HCT116 (cell line): ENCODE measurements at regions not wholly inside any gene's neighbourhood (a gene's known extent, or its start where the extent isn't known, plus 50 kb on each side); places are given as distances from the start of the nearest gene placed in this dataset.

Experiments
- ATAC-seq: fragments of 200-7000 bp; cut with Tn5 transposase; 2 replicates; pipeline ENCODE4 v1.9.1; 2020; ENCODE audit warnings: mild to moderate bottlenecking, moderate library complexity
- BruUV-seq: library from RNA; stranded (reverse); fragments of 400-500 nt; replicated peaks from 2 replicates; lab custom pipeline; 2021; lab: Mats Ljungman, UMichigan
- CTCF ChIA-PET: fragments of 300-600 bp; sonication (Branson Sonifier 250); formaldehyde crosslinking; loops from one replicate; lab custom pipeline; 2021; ENCODE audit warnings: antibody characterized with exemption; lab: Charles Lee
- POLR2A ChIA-PET: fragments of 300-600, 350-600 bp; sonication (Branson Sonifier 250); formaldehyde crosslinking; loops from one replicate; lab custom pipeline; 2021; ENCODE audit warnings: antibody characterized with exemption; lab: Charles Lee
- RAD21 ChIA-PET, 2 experiments: fragments of 300-600 bp; sonication (Branson Sonifier 250); formaldehyde crosslinking; loops; one replicate each; lab custom pipeline; 2023; ENCODE audit warnings: low total read pairs in 2 of 2; ENCODE audit not compliant: uncharacterized antibody in 2 of 2, unreplicated experiment in 2 of 2, low non-redundant PET in 1 of 2; lab: Charles Lee
- DNase-seq: peaks from one replicate; pipeline ENCODE4 v3.0.0-alpha.2; 2010; ENCODE audit warnings: low read depth, low spot score
- H2AFZ ChIP-seq: fragments of 200-600 bp; shearing (Covaris generic), sonication (generic); 2 replicates; pipeline ENCODE4 v1.6.1; 2017; ENCODE audit warnings: low read depth, mixed run types, mixed read lengths, antibody characterized with exemption, low read length; ENCODE audit not compliant: poor library complexity, severe bottlenecking
- H3K27ac ChIP-seq: 2 replicates; pipeline ENCODE4 v1.5.1; 2012; ENCODE audit warnings: low read depth, low read length
- H3K27me3 ChIP-seq: fragments of 200-600 bp; sonication (generic); 2 replicates; pipeline ENCODE4 v1.6.1; 2016; ENCODE audit warnings: mixed run types, low read length, mixed read lengths; ENCODE audit not compliant: insufficient read depth
- H3K36me3 ChIP-seq, 2 experiments: fragments of 200-500 bp in 1 of 2; fragments of 200-600 bp in 1 of 2; sonication (Bioruptor generic) in 1 of 2; sonication (generic) in 1 of 2; 2 replicates each; pipeline versions ENCODE4 v1.5.1 to v1.6.1; 2014 to 2016; ENCODE audit warnings: low read length in 2 of 2, inconsistent platforms in 1 of 2, mixed read lengths in 1 of 2, mixed run types in 1 of 2; ENCODE audit not compliant: insufficient read depth in 2 of 2, control insufficient read depth in 1 of 2
- H3K4me1 ChIP-seq, 2 experiments: fragments of 200-600 bp in 1 of 2; sonication (generic) in 1 of 2; 2 replicates each; pipeline versions ENCODE4 v1.5.1 to v1.6.1; 2012 to 2017; ENCODE audit warnings: low read length in 2 of 2, inconsistent platforms in 1 of 2, mild to moderate bottlenecking in 1 of 2, mixed read lengths in 1 of 2, mixed run types in 1 of 2, moderate library complexity in 1 of 2; ENCODE audit not compliant: insufficient read depth in 2 of 2, control insufficient read depth in 1 of 2
- H3K4me2 ChIP-seq: fragments of 200-600 bp; sonication (generic); 2 replicates; pipeline ENCODE4 v1.6.1; 2017; ENCODE audit warnings: mixed run types, low read length, mixed read lengths
- H3K4me3 ChIP-seq, 2 experiments: fragments of 200-600 bp in 1 of 2; sonication (generic) in 1 of 2; replicated peaks in 1 of 2; 2 replicates each; pipeline ENCODE4 v1.5.1; 2011 to 2016; ENCODE audit warnings: low read length in 2 of 2, control low read depth in 1 of 2, low read depth in 1 of 2, mild to moderate bottlenecking in 1 of 2, mixed read lengths in 1 of 2, mixed run types in 1 of 2
- H3K79me2 ChIP-seq: fragments of 200-600 bp; sonication (generic); 2 replicates; pipeline ENCODE4 v1.6.1; 2017; ENCODE audit warnings: mild to moderate bottlenecking, mixed run types, low read length, moderate library complexity, mixed read lengths; ENCODE audit not compliant: insufficient read depth
- H3K9ac ChIP-seq: fragments of 200-600 bp; sonication (generic); 2 replicates; pipeline ENCODE4 v1.6.1; 2016; ENCODE audit warnings: low read length, mixed read lengths
- H3K9me2 ChIP-seq: fragments of 200-600 bp; sonication (generic), shearing (Covaris generic); 2 replicates; pipeline ENCODE4 v1.6.1; 2017; ENCODE audit warnings: mixed run types, mild to moderate bottlenecking, moderate library complexity; ENCODE audit not compliant: insufficient read depth
- H3K9me3 ChIP-seq, 2 experiments: fragments of 200-500 bp in 1 of 2; fragments of 200-600 bp in 1 of 2; sonication (Bioruptor generic) in 1 of 2; sonication (generic) in 1 of 2; 2 replicates each; pipeline ENCODE4 v1.6.1; 2014 to 2017; ENCODE audit warnings: low read length in 2 of 2, mixed read lengths in 2 of 2, inconsistent platforms in 1 of 2, low read depth in 1 of 2, mild to moderate bottlenecking in 1 of 2, mixed run types in 1 of 2, moderate library complexity in 1 of 2; ENCODE audit not compliant: control insufficient read depth in 1 of 2, insufficient read depth in 1 of 2
- H4K20me1 ChIP-seq: fragments of 200-600 bp; sonication (generic), shearing (Covaris generic); 2 replicates; pipeline ENCODE4 v1.6.1; 2017; ENCODE audit warnings: mixed run types, mild to moderate bottlenecking, moderate library complexity; ENCODE audit not compliant: insufficient read depth
- ATF3 ChIP-seq: IDR thresholded peaks from 2 replicates; pipeline ENCODE4 v1.6.1; 2012
- EZH2 ChIP-seq: fragments of 200-600 bp; sonication (generic); IDR thresholded peaks from 2 replicates; pipeline ENCODE4 v1.6.1; 2017; ENCODE audit warnings: antibody characterized with exemption, mixed run types
- EZH2phosphoT487 ChIP-seq: fragments of 200-600 bp; IDR thresholded peaks from 2 replicates; pipeline ENCODE4 v1.6.1; 2018; ENCODE audit warnings: antibody characterized with exemption, borderline replicate concordance
- POLR2AphosphoS5 ChIP-seq: IDR thresholded peaks from 2 replicates; pipeline ENCODE4 v1.6.1; 2011; ENCODE audit warnings: mild to moderate bottlenecking, low read depth, low read length, moderate library complexity
- RAD21 ChIP-seq: IDR thresholded peaks from 2 replicates; pipeline ENCODE4 v1.6.1; 2012; ENCODE audit warnings: low read depth, mild to moderate bottlenecking
- SIN3A ChIP-seq: IDR thresholded peaks from 2 replicates; pipeline ENCODE4 v1.6.1; 2012; ENCODE audit warnings: low read depth
- SP1 ChIP-seq: IDR thresholded peaks from 2 replicates; pipeline ENCODE4 v1.6.1; 2012; ENCODE audit warnings: low read depth
- TCF7L2 ChIP-seq: IDR thresholded peaks from 2 replicates; pipeline ENCODE4 v1.7.0; 2011; ENCODE audit warnings: borderline replicate concordance, inconsistent platforms; ENCODE audit not compliant: insufficient read depth, insufficient read length; ENCODE audit errors: extremely low read depth
- YY1 ChIP-seq: IDR thresholded peaks from 2 replicates; pipeline ENCODE4 v1.6.1; 2011; ENCODE audit warnings: low read length, low read depth, moderate library complexity, mild to moderate bottlenecking; ENCODE audit not compliant: insufficient replicate concordance; ENCODE audit errors: extremely low read depth
- ZBTB33 ChIP-seq: IDR thresholded peaks from 2 replicates; pipeline ENCODE4 v1.6.1; 2011; ENCODE audit warnings: mild to moderate bottlenecking, low read length, moderate library complexity; ENCODE audit not compliant: insufficient replicate concordance; ENCODE audit errors: extremely low read depth
- ZFX ChIP-seq: fragments of 450-650 bp; IDR thresholded peaks from 2 replicates; pipeline ENCODE4 v1.6.1; 2017
- ZNF274 ChIP-seq: fragments of 200-500 bp; sonication (Bioruptor generic); IDR thresholded peaks from 2 replicates; pipeline ENCODE4 v1.6.1; 2014; ENCODE audit warnings: mild to moderate bottlenecking, low read depth, low read length, inconsistent platforms
- intact Hi-C: fragments of 100-400 bp; cut with micrococcal nuclease; formaldehyde crosslinking; loops from 2 replicates; pipeline ENCODE4 v1.10.0; 2022
- TF ChIP-seq, protein P1 (sequence below), 3 experiments: fragments of 200-600 bp in 1 of 3; sonication (generic) in 1 of 3; IDR thresholded peaks in 2 of 3; conservative IDR thresholded peaks in 1 of 3; 2 replicates each; pipeline ENCODE4 v1.5.1; 2012 to 2017; ENCODE audit warnings: low read depth in 2 of 3, low read length in 2 of 3, antibody characterized with exemption in 1 of 3, borderline replicate concordance in 1 of 3, control low read depth in 1 of 3, mild to moderate bottlenecking in 1 of 3, mixed read lengths in 1 of 3, mixed run types in 1 of 3, moderate library complexity in 1 of 3; ENCODE audit not compliant: insufficient read depth in 1 of 3
- TF ChIP-seq, protein P2 (sequence below): IDR thresholded peaks from 2 replicates; pipeline ENCODE4 v1.6.1; 2012

DNA sequence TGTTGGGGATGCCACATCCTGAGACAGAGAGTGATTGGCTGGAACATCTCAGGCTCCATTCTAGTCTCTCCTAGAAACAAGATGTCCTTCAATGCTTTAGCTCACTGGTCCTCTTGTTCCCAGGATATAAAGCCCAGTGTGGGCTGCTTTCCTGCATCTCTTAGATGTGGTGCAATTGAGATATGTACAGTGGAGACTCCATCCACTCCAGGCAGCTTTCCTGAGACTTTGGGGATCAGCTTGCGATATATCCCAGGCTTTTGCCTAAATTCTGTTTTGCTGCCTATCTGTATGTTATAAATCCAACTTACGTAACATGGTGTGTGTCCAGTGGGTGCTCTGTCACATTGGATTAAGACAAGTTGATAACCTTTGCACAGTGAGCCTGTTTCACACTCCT lies 264.9 kb downstream of the SUCLG1 start:
- ChIA-PET CTCF (no interaction called here), POLR2A (no interaction called here), RAD21 (no interaction called here)
- ATAC-seq, result no peak
- Histone ChIP-seq H3K9me2 (no peaks in the 10 kb centered on the region), H3K9me3 (no peaks in the 10 kb centered on the region), H2AFZ (no peak overlapping the region), H3K9ac (no peak overlapping the region), H3K27me3 (no peaks in the 10 kb centered on the region), H3K4me2 (no peak overlapping the region), H3K4me3 (no peak overlapping the region), H3K27ac (no peak overlapping the region)
- TF ChIP-seq SP1, result no peak
- TF ChIP-seq ZFX, result no peak
- no peak for TF ChIP-seq YY1
- TF ChIP-seq, all 23 proteins: peak for 0
- intact Hi-C loops, result no loop called here
- BruUV-seq, result no TSS peak
- H3K36me3 ChIP-seq, result no peaks in the 10 kb centered on the region
- DNase-seq, result no peak
- H3K79me2 ChIP-seq, result no peaks in the 10 kb centered on the region
- no peaks in the 10 kb centered on the region for H4K20me1 ChIP-seq
- H3K4me1 ChIP-seq, result no peaks in the 10 kb centered on the region

DNA sequence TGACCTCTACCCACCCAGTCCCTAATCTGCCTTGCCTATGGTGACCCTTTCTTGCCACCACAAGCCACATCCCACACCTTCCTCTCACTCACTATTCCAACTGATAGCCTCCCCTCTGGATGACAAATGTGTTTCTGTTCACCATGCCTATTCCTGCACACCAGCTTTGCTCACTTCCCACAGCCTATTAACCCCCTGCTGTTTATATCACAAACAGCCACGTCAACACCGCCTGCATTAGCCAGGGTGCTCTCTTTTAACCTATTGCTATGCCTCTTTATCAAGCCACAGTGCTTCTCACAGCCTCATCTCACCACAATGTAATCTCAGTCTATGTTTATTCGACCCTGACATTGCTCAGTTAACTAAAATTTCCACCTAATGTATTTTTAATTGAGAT lies 271.8 kb downstream of the SUCLG1 start:
- BruUV-seq, result no TSS peak
- RAD21 ChIA-PET, result no interaction called here
- intact Hi-C loops, result no loop called here
- TF ChIP-seq SP1, result no peak
- TF ChIP-seq SIN3A, result no peak
- TF ChIP-seq YY1, result no peak
- no peak for TF ChIP-seq EZH2phosphoT487
- TF ChIP-seq TCF7L2, result no peak
- no peak for TF ChIP-seq ZBTB33
- no peak for TF ChIP-seq RAD21
- TF ChIP-seq, protein P1, sequence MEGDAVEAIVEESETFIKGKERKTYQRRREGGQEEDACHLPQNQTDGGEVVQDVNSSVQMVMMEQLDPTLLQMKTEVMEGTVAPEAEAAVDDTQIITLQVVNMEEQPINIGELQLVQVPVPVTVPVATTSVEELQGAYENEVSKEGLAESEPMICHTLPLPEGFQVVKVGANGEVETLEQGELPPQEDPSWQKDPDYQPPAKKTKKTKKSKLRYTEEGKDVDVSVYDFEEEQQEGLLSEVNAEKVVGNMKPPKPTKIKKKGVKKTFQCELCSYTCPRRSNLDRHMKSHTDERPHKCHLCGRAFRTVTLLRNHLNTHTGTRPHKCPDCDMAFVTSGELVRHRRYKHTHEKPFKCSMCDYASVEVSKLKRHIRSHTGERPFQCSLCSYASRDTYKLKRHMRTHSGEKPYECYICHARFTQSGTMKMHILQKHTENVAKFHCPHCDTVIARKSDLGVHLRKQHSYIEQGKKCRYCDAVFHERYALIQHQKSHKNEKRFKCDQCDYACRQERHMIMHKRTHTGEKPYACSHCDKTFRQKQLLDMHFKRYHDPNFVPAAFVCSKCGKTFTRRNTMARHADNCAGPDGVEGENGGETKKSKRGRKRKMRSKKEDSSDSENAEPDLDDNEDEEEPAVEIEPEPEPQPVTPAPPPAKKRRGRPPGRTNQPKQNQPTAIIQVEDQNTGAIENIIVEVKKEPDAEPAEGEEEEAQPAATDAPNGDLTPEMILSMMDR (IDR thresholded peaks at IDR 0.05 in 2 of 3, conservative IDR thresholded peaks at IDR 0.05 in 1 of 3; ENCODE audit: borderline replicate concordance in 1 of 3, insufficient read depth in 1 of 3, low read depth in 2 of 3, low read length in 2 of 3), result no peak
- no peak for TF ChIP-seq ATF3
- no peak for TF ChIP-seq ZNF274
- TF ChIP-seq EZH2, result no peak
- TF ChIP-seq POLR2AphosphoS5, result no peak
- TF ChIP-seq, protein P2, sequence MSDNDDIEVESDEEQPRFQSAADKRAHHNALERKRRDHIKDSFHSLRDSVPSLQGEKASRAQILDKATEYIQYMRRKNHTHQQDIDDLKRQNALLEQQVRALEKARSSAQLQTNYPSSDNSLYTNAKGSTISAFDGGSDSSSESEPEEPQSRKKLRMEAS, result no peak

More for the DNA sequence above, 271.8 kb downstream of the SUCLG1 start:
- Histone ChIP-seq H3K4me1 (no peaks in the 10 kb centered on the region), H3K79me2 (no peaks in the 10 kb centered on the region), H3K27me3 (no peaks in the 10 kb centered on the region), H3K36me3 (no peaks in the 10 kb centered on the region), H3K9ac (no peak overlapping the region), H3K27ac (no peak overlapping the region), H4K20me1 (no peaks in the 10 kb centered on the region), H3K9me2 (no peaks in the 10 kb centered on the region), H3K4me3 (no peak overlapping the region), H3K4me2 (no peak overlapping the region), H2AFZ (no peak overlapping the region), H3K9me3 (no peaks in the 10 kb centered on the region)
- DNase-seq (no peak), ATAC-seq (no peak)
- CTCF ChIA-PET, result no interaction called here
- POLR2A ChIA-PET, result no interaction called here
